ENCODE measurements at regions not wholly inside any gene's neighbourhood (a gene's known extent, or its start where the extent isn't known, plus 50 kb on each side); places are given as distances from the start of the nearest gene placed in this dataset.

DNA sequence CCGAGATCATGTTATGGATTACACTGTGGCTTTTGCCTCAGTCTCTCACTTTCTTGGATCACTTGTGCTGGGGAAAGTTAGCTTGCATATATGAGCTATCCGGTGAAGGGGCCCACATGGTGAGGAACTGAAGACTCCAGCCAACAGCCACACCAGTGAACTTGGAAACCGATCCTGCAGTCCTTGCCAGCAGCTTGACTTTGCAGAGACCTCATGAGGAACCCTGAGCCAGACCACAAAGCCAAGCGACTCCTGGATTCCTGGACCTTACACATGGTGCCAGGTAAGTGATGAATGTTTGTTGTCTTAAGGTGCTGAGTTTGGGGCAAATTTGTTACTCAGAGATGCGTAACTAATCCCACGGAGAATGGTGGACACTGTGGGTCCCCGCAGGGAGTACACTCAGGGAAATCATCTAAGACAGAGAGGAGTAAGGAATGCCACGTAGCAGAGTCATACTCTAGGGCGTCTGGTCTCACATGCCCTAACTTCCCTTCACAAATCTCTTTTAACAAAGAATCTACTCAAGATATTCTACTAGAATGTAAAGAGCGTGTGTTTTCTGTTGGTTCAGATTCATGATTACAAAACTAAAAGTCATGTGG is 76.5 kb upstream of the PJA2 start:
- H3K9me2 ChIP-seq (replicated peaks; ENCODE audit: insufficient read depth), result no peaks in the 10 kb centered on the region
- peaks cover 13% of the 10 kb centered on the region for H3K4me1 ChIP-seq (ENCODE audit: insufficient read depth)
- 92% methylated on average over 10 of the region's 10 CpGs for WGBS (ENCODE audit: low lambda C conversion rate, missing lambda C conversion rate)
- no peaks in the 10 kb centered on the region for H3K79me2 ChIP-seq
- no peak overlapping the region for H3K27ac ChIP-seq
- no peak overlapping the region for H3K4me2 ChIP-seq
- H3K27me3 ChIP-seq, result no peaks in the 10 kb centered on the region
- no peaks in the 10 kb centered on the region for H4K20me1 ChIP-seq (ENCODE audit: insufficient read depth, poor library complexity, severe bottlenecking)
- H2AFZ ChIP-seq, result no peak overlapping the region
- DNase-seq (ENCODE audit: low spot score), result no peak
- no peak for TF ChIP-seq CTCF (IDR thresholded peaks at IDR 0.05; ENCODE audit: poor library complexity)
- TF ChIP-seq EZH2phosphoT487 (IDR thresholded peaks at IDR 0.05; ENCODE audit: low read depth, severe bottlenecking, unreplicated experiment), result no peak
- no peak for TF ChIP-seq EZH2 (IDR thresholded peaks at IDR 0.05; ENCODE audit: borderline replicate concordance)
- no peaks in the 10 kb centered on the region for H3K36me3 ChIP-seq (replicated peaks; ENCODE audit: insufficient read depth, low read depth)
- H3K9me3 ChIP-seq (ENCODE audit: low read depth), result no peaks in the 10 kb centered on the region
- H3K4me3 ChIP-seq, result no peak overlapping the region

DNA sequence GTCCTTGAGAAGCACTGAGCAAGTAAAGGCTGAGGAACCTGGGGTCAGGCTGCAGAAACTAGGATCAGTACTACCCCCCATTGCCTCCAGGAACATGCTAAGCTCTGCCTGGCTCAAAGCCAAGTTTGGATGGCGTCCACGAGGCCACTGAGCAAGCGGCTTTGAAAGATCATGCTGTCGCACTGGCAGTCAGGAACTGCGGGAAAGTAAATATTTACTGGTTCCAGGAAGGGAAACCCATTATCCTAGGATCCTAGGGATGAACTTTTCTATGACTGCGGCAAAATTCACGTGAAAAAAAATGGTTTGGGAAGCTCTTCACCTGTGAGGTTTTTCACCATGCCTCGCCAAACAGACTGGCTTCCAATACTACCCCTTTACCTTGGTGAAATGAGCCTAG is 75.3 kb upstream of the PJA2 start:
- Histone ChIP-seq H3K4me3 (no peak overlapping the region), H3K79me2 (no peaks in the 10 kb centered on the region), H4K20me1 (ENCODE audit: insufficient read depth, poor library complexity, severe bottlenecking) (no peaks in the 10 kb centered on the region), H3K9me2 (replicated peaks; ENCODE audit: insufficient read depth) (no peaks in the 10 kb centered on the region), H3K36me3 (replicated peaks; ENCODE audit: insufficient read depth, low read depth) (no peaks in the 10 kb centered on the region), H3K9me3 (ENCODE audit: low read depth) (no peaks in the 10 kb centered on the region), H3K27me3 (no peaks in the 10 kb centered on the region), H3K4me1 (ENCODE audit: insufficient read depth) (peaks cover 13% of the 10 kb centered on the region), H2AFZ (no peak overlapping the region), H3K4me2 (peak overlapping the region; percentile 59), H3K27ac (no peak overlapping the region)
- DNase-seq (ENCODE audit: low spot score), result peak; percentile 75
- TF ChIP-seq CTCF (IDR thresholded peaks at IDR 0.05; ENCODE audit: poor library complexity), result no peak
- no peak for TF ChIP-seq EZH2 (IDR thresholded peaks at IDR 0.05; ENCODE audit: borderline replicate concordance)
- TF ChIP-seq EZH2phosphoT487 (IDR thresholded peaks at IDR 0.05; ENCODE audit: low read depth, severe bottlenecking, unreplicated experiment), result no peak
- 32% methylated on average over 8 of the region's 8 CpGs for whole genome bisulfite sequencing (ENCODE audit: low lambda C conversion rate, missing lambda C conversion rate)

DNA sequence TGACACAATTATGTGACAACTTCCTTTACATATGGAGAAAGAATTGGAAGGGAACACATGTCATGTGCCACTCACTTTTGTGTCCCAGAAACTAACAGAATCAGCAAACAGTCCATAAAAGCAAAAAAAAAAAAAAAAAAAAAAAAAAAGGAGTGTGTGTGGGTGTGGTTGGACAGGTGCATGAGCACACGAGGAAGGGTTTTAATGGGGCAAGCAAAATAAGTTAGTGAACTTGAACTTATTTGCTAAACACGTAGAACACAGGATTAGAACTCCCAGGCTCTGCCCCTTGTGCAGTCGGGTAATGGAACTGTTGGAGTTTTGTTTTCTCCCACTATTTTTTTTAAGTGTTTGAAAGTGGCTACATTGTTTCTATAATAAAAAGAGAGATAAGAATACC is 74.8 kb upstream of the PJA2 start:
- DNase-seq (ENCODE audit: low spot score), result no peak

More for the DNA sequence above, 74.8 kb upstream of the PJA2 start:
- Histone ChIP-seq H3K27me3 (no peaks in the 10 kb centered on the region), H2AFZ (no peak overlapping the region), H3K9me2 (replicated peaks; ENCODE audit: insufficient read depth) (no peaks in the 10 kb centered on the region), H3K4me2 (peak overlapping the region; percentile 59), H3K9me3 (ENCODE audit: low read depth) (no peaks in the 10 kb centered on the region), H4K20me1 (ENCODE audit: insufficient read depth, poor library complexity, severe bottlenecking) (no peaks in the 10 kb centered on the region), H3K79me2 (no peaks in the 10 kb centered on the region), H3K27ac (no peak overlapping the region), H3K4me3 (no peak overlapping the region), H3K36me3 (replicated peaks; ENCODE audit: insufficient read depth, low read depth) (no peaks in the 10 kb centered on the region), H3K4me1 (ENCODE audit: insufficient read depth) (peaks cover 13% of the 10 kb centered on the region)
- no peak for TF ChIP-seq CTCF (IDR thresholded peaks at IDR 0.05; ENCODE audit: poor library complexity)
- no peak for TF ChIP-seq EZH2 (IDR thresholded peaks at IDR 0.05; ENCODE audit: borderline replicate concordance)
- no peak for TF ChIP-seq EZH2phosphoT487 (IDR thresholded peaks at IDR 0.05; ENCODE audit: low read depth, severe bottlenecking, unreplicated experiment)
- 57% methylated on average over 3 of the region's 3 CpGs for WGBS (ENCODE audit: low lambda C conversion rate, missing lambda C conversion rate)

All from hepatocyte (in vitro differentiated cells).